ENCODE measurements at regions not wholly inside any gene's neighbourhood (a gene's known extent, or its start where the extent isn't known, plus 50 kb on each side); places are given as distances from the start of the nearest gene placed in this dataset.

- no peak overlapping the region for H3K4me3 Mint-ChIP-seq
- intact Hi-C loops (cut with micrococcal nuclease) = loop anchor here (5.0 kb wide), 1 partner anchor 205 kb away; no protein-coding TSS in a partner anchor
- ChIA-PET CTCF (interaction anchor here (1.1 to 6.2 kb wide), 3 partner anchors 59 to 211 kb away, joined by 4 to 67 read pairs (median 6); no protein-coding TSS in a partner anchor), POLR2A (no interaction called here)
- no peaks in the 10 kb centered on the region for H3K27me3 Mint-ChIP-seq
- ATAC-seq = no peak
- H3K4me1 Mint-ChIP-seq (ENCODE audit: low read depth) = peaks cover 28% of the 10 kb centered on the region
- no peaks in the 10 kb centered on the region for H3K36me3 Mint-ChIP-seq (ENCODE audit: low read depth)
- no peak for TF ChIP-seq CTCF (IDR thresholded peaks at IDR 0.05)
- DNase-seq = no peak
- no peak overlapping the region for H3K27ac Mint-ChIP-seq
- H3K9me3 Mint-ChIP-seq = no peaks in the 10 kb centered on the region
Observed at GRCh38 chr14:100442036-100442435, 118.9 kb downstream of the SLC25A47 start.

- Mint-ChIP-seq H3K27me3 (no peaks in the 10 kb centered on the region), H3K36me3 (ENCODE audit: low read depth) (no peaks in the 10 kb centered on the region), H3K4me3 (no peak overlapping the region), H3K4me1 (ENCODE audit: low read depth) (peaks cover 32% of the 10 kb centered on the region), H3K9me3 (no peaks in the 10 kb centered on the region), H3K27ac (no peak overlapping the region)
- no peak for TF ChIP-seq CTCF (IDR thresholded peaks at IDR 0.05)
- CTCF ChIA-PET = interaction anchor here (1.7 to 6.2 kb wide), 2 partner anchors 202 to 210 kb away, joined by 4 to 67 read pairs; no protein-coding TSS in a partner anchor
- intact Hi-C loops (cut with micrococcal nuclease) = loop anchor here (5.0 kb wide), 1 partner anchor 205 kb away; no protein-coding TSS in a partner anchor
- POLR2A ChIA-PET = interaction anchor here (0.5 kb wide), 1 partner anchor 687 kb away, joined by 4 read pairs; no protein-coding TSS in a partner anchor
- no peak for DNase-seq
- ATAC-seq = no peak
Observed at GRCh38 chr14:100442498-100443490, 119.7 kb downstream of the SLC25A47 start.

- no peak for ATAC-seq
- DNase-seq = no peak
- no peak for TF ChIP-seq CTCF (IDR thresholded peaks at IDR 0.05)
- no peaks in the 10 kb centered on the region for H3K27me3 Mint-ChIP-seq
- H3K27ac Mint-ChIP-seq = no peak overlapping the region
- no peak overlapping the region for H3K4me3 Mint-ChIP-seq
- H3K9me3 Mint-ChIP-seq = no peaks in the 10 kb centered on the region
- CTCF ChIA-PET = interaction anchor here (6.2 kb wide), 1 partner anchor 201 kb away, joined by 67 read pairs; no protein-coding TSS in a partner anchor
- intact Hi-C loops (cut with micrococcal nuclease) = loop anchor here (5.0 kb wide), 1 partner anchor 204 kb away; no protein-coding TSS in a partner anchor
- POLR2A ChIA-PET = interaction anchor here (0.5 kb wide), 1 partner anchor 686 kb away, joined by 4 read pairs; no protein-coding TSS in a partner anchor
- H3K4me1 Mint-ChIP-seq (ENCODE audit: low read depth) = peaks cover 29% of the 10 kb centered on the region
- no peaks in the 10 kb centered on the region for H3K36me3 Mint-ChIP-seq (ENCODE audit: low read depth)
Observed at GRCh38 chr14:100443603-100444002, 120.5 kb downstream of the SLC25A47 start.

GRCh38 chr14:100445436-100446088, 122.4 kb downstream of the SLC25A47 start:
- Mint-ChIP-seq H3K27ac (no peak overlapping the region), H3K36me3 (ENCODE audit: low read depth) (no peaks in the 10 kb centered on the region), H3K27me3 (no peaks in the 10 kb centered on the region), H3K4me1 (ENCODE audit: low read depth) (peaks cover 16% of the 10 kb centered on the region), H3K9me3 (no peaks in the 10 kb centered on the region), H3K4me3 (no peak overlapping the region)
- no peak for ATAC-seq
- intact Hi-C loops (cut with micrococcal nuclease) = no loop called here
- TF ChIP-seq CTCF (IDR thresholded peaks at IDR 0.05) = no peak
- CTCF ChIA-PET = interaction anchor here (1.0 to 3.0 kb wide), 3 partner anchors 61 to 208 kb away, joined by 3 to 11 read pairs (median 4); no protein-coding TSS in a partner anchor
- POLR2A ChIA-PET = interaction anchor here (1.2 kb wide), 1 partner anchor 9 kb away, joined by 4 read pairs; no protein-coding TSS in a partner anchor
- DNase-seq = no peak
